Neural cell (in vitro differentiated cells): ENCODE measurements at regions not wholly inside any gene's neighbourhood (a gene's known extent, or its start where the extent isn't known, plus 50 kb on each side); places are given as distances from the start of the nearest gene placed in this dataset.

Source experiments
- H2AFZ ChIP-seq: fragments of 200-600, 300-800 bp; sonication (generic), shearing (Covaris generic); 2 replicates; pipeline ENCODE4 v1.6.0; 2014; ENCODE audit warnings: low read depth, mild to moderate bottlenecking, antibody characterized with exemption, low read length, moderate library complexity
- H3F3A ChIP-seq: fragments of 200-600 bp; shearing (Covaris generic); 2 replicates; pipeline ENCODE4 v1.6.1; 2016; ENCODE audit warnings: mild to moderate bottlenecking, moderate library complexity, mixed read lengths, antibody characterized with exemption, low read length; ENCODE audit not compliant: insufficient read depth, poor library complexity, severe bottlenecking
- H3K27ac ChIP-seq: fragments of 200-600, 300-800 bp; sonication (generic), shearing (Covaris generic); 2 replicates; pipeline ENCODE4 v1.5.1; 2014; ENCODE audit warnings: mild to moderate bottlenecking, low read length, moderate library complexity
- H3K27me3 ChIP-seq: fragments of 300-800, 200-600 bp; sonication (generic), shearing (Covaris generic); 2 replicates; pipeline ENCODE4 v1.6.0; 2014; ENCODE audit warnings: mild to moderate bottlenecking, low read depth, low read length, moderate library complexity; ENCODE audit not compliant: insufficient read depth
- H3K36me3 ChIP-seq: fragments of 300-800, 200-600 bp; sonication (generic), shearing (Covaris generic); 2 replicates; pipeline ENCODE4 v1.5.1; 2014; ENCODE audit warnings: mild to moderate bottlenecking, antibody characterized with exemption, low read length, moderate library complexity; ENCODE audit not compliant: insufficient read depth
- H3K4me2 ChIP-seq: fragments of 300-800, 200-600 bp; sonication (generic), shearing (Covaris generic); 2 replicates; pipeline ENCODE4 v1.6.0; 2014; ENCODE audit warnings: mild to moderate bottlenecking, low read length
- H3K4me3 ChIP-seq: fragments of 300-800, 200-600 bp; sonication (generic), shearing (Covaris generic); 2 replicates; pipeline ENCODE4 v1.5.1; 2014; ENCODE audit warnings: mild to moderate bottlenecking, low read length, moderate library complexity
- H3K79me2 ChIP-seq: fragments of 200-600 bp; shearing (Covaris generic); replicated peaks from 2 replicates; pipeline ENCODE4 v1.6.0; 2014; ENCODE audit warnings: mild to moderate bottlenecking, low read length, moderate library complexity; ENCODE audit not compliant: insufficient read depth
- H3K9ac ChIP-seq: fragments of 300-800, 200-600 bp; sonication (generic), shearing (Covaris generic); 2 replicates; pipeline ENCODE4 v1.6.1; 2016; ENCODE audit warnings: mild to moderate bottlenecking, low read length, mixed read lengths
- H3K9me2 ChIP-seq: fragments of 200-600 bp; shearing (Covaris generic); 2 replicates; pipeline ENCODE4 v1.6.1; 2016; ENCODE audit warnings: mild to moderate bottlenecking, low read length, mixed read lengths; ENCODE audit not compliant: insufficient read depth
- H3K9me3 ChIP-seq: fragments of 200-600, 300-800 bp; sonication (generic), shearing (Covaris generic); 2 replicates; pipeline ENCODE4 v1.6.1; 2016; ENCODE audit warnings: mild to moderate bottlenecking, mixed run types, low read length, moderate library complexity, mixed read lengths
- H4K20me1 ChIP-seq: fragments of 200-600 bp; shearing (Covaris generic); 2 replicates; pipeline ENCODE4 v1.6.1; 2016; ENCODE audit warnings: mild to moderate bottlenecking, mixed run types; ENCODE audit not compliant: insufficient read depth
- EP300 ChIP-seq: fragments of 450-650 bp; conservative IDR thresholded peaks from 2 replicates; pipeline ENCODE4 v1.6.1; 2014; ENCODE audit warnings: antibody characterized with exemption, mild to moderate bottlenecking, moderate library complexity; ENCODE audit not compliant: poor library complexity, severe bottlenecking
- EZH2 ChIP-seq: fragments of 200-600, 300-800 bp; shearing (Covaris generic), sonication (generic); IDR thresholded peaks from 2 replicates; pipeline ENCODE4 v1.6.1; 2014; ENCODE audit warnings: antibody characterized with exemption, low read length, borderline replicate concordance, mild to moderate bottlenecking; ENCODE audit not compliant: insufficient read depth, poor library complexity, severe bottlenecking
- MXI1 ChIP-seq: fragments of 450-650 bp; conservative IDR thresholded peaks from 2 replicates; pipeline ENCODE4 v1.6.1; 2014; ENCODE audit warnings: antibody characterized with exemption, mild to moderate bottlenecking; ENCODE audit not compliant: poor library complexity, severe bottlenecking
- POLR2AphosphoS5 ChIP-seq: IDR thresholded peaks from 2 replicates; pipeline ENCODE4 v1.6.1; 2012
- RAD21 ChIP-seq: fragments of 450-650 bp; conservative IDR thresholded peaks from 2 replicates; pipeline ENCODE4 v1.6.1; 2014; ENCODE audit warnings: antibody characterized with exemption, mild to moderate bottlenecking, moderate library complexity
- SMC3 ChIP-seq: fragments of 450-650 bp; conservative IDR thresholded peaks from 2 replicates; pipeline ENCODE4 v1.6.1; 2014; ENCODE audit warnings: antibody characterized with exemption, mild to moderate bottlenecking, moderate library complexity; ENCODE audit not compliant: poor library complexity
- TAF1 ChIP-seq: IDR thresholded peaks from 2 replicates; pipeline ENCODE4 v1.6.1; 2012; ENCODE audit warnings: low read depth
- TF ChIP-seq, protein P1 (sequence below): fragments of 450-650 bp; IDR thresholded peaks from 2 replicates; pipeline ENCODE4 v1.5.1; 2014; ENCODE audit warnings: antibody characterized with exemption, mild to moderate bottlenecking, moderate library complexity; ENCODE audit not compliant: poor library complexity, severe bottlenecking
- TF ChIP-seq, protein P2 (sequence below): IDR thresholded peaks from 2 replicates; pipeline ENCODE4 v1.6.1; 2012; ENCODE audit warnings: borderline replicate concordance

DNA sequence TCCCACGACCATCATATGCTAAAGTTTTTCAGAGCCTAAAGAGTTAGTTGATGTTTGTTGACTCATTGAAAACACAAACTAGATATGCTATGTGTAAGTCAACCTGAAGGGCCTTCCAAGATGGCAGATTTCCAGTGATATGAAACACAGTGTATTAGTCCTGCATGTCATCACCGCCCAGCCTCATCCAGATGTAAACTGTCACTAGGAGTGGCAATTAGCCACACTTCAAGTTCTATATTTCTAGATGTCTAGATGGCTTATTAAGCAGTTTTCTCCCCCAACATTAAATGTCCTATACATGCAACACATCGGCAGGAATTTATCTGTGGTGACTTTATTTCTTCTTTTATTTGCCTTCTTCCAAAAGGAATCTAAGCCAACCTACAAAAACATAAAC, 444.1 kb upstream of the SMIM21 start:
- Histone ChIP-seq H3F3A (no peaks in the 10 kb centered on the region), H3K79me2 (no peaks in the 10 kb centered on the region), H3K27me3 (no peaks in the 10 kb centered on the region), H3K9me3 (no peaks in the 10 kb centered on the region), H4K20me1 (no peaks in the 10 kb centered on the region), H3K9me2 (no peaks in the 10 kb centered on the region), H3K9ac (no peak overlapping the region), H3K36me3 (no peaks in the 10 kb centered on the region), H3K4me2 (no peak overlapping the region), H3K27ac (no peak overlapping the region), H3K4me3 (no peak overlapping the region), H2AFZ (no peak overlapping the region)
- TF ChIP-seq POLR2AphosphoS5 = no peak
- TF ChIP-seq EZH2 = no peak
- no peak for TF ChIP-seq TAF1
- TF ChIP-seq EP300 = no peak
- TF ChIP-seq MXI1 = no peak
- no peak for TF ChIP-seq RAD21
- no peak for TF ChIP-seq SMC3
- TF ChIP-seq, protein P1, sequence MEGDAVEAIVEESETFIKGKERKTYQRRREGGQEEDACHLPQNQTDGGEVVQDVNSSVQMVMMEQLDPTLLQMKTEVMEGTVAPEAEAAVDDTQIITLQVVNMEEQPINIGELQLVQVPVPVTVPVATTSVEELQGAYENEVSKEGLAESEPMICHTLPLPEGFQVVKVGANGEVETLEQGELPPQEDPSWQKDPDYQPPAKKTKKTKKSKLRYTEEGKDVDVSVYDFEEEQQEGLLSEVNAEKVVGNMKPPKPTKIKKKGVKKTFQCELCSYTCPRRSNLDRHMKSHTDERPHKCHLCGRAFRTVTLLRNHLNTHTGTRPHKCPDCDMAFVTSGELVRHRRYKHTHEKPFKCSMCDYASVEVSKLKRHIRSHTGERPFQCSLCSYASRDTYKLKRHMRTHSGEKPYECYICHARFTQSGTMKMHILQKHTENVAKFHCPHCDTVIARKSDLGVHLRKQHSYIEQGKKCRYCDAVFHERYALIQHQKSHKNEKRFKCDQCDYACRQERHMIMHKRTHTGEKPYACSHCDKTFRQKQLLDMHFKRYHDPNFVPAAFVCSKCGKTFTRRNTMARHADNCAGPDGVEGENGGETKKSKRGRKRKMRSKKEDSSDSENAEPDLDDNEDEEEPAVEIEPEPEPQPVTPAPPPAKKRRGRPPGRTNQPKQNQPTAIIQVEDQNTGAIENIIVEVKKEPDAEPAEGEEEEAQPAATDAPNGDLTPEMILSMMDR = no peak

GRCh38 chr18:75869162-75869561, 441.7 kb upstream of the SMIM21 start:
- H2AFZ ChIP-seq = no peak overlapping the region
- no peak overlapping the region for H3K4me2 ChIP-seq
- TF ChIP-seq MXI1 (no peak), POLR2AphosphoS5 (no peak), RAD21 (no peak), SMC3 (no peak), TAF1 (no peak), EP300 (no peak), EZH2 (no peak)
- TF ChIP-seq, protein P1 = no peak
- TF ChIP-seq, protein P2, sequence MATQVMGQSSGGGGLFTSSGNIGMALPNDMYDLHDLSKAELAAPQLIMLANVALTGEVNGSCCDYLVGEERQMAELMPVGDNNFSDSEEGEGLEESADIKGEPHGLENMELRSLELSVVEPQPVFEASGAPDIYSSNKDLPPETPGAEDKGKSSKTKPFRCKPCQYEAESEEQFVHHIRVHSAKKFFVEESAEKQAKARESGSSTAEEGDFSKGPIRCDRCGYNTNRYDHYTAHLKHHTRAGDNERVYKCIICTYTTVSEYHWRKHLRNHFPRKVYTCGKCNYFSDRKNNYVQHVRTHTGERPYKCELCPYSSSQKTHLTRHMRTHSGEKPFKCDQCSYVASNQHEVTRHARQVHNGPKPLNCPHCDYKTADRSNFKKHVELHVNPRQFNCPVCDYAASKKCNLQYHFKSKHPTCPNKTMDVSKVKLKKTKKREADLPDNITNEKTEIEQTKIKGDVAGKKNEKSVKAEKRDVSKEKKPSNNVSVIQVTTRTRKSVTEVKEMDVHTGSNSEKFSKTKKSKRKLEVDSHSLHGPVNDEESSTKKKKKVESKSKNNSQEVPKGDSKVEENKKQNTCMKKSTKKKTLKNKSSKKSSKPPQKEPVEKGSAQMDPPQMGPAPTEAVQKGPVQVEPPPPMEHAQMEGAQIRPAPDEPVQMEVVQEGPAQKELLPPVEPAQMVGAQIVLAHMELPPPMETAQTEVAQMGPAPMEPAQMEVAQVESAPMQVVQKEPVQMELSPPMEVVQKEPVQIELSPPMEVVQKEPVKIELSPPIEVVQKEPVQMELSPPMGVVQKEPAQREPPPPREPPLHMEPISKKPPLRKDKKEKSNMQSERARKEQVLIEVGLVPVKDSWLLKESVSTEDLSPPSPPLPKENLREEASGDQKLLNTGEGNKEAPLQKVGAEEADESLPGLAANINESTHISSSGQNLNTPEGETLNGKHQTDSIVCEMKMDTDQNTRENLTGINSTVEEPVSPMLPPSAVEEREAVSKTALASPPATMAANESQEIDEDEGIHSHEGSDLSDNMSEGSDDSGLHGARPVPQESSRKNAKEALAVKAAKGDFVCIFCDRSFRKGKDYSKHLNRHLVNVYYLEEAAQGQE = no peak
- H3K79me2 ChIP-seq = no peaks in the 10 kb centered on the region
- no peak overlapping the region for H3K9ac ChIP-seq
- no peaks in the 10 kb centered on the region for H3F3A ChIP-seq
- no peaks in the 10 kb centered on the region for H3K9me2 ChIP-seq
- H3K27ac ChIP-seq = no peak overlapping the region
- no peaks in the 10 kb centered on the region for H4K20me1 ChIP-seq
- H3K4me3 ChIP-seq = no peak overlapping the region
- H3K9me3 ChIP-seq = no peaks in the 10 kb centered on the region
- H3K27me3 ChIP-seq = no peaks in the 10 kb centered on the region
- no peaks in the 10 kb centered on the region for H3K36me3 ChIP-seq
